ENCODE measurements at regions not wholly inside any gene's neighbourhood (a gene's known extent, or its start where the extent isn't known, plus 50 kb on each side); places are given as distances from the start of the nearest gene placed in this dataset.
A peak's percentile ranks its signal among the peaks of the same experiment; 100 is the strongest.

DNA sequence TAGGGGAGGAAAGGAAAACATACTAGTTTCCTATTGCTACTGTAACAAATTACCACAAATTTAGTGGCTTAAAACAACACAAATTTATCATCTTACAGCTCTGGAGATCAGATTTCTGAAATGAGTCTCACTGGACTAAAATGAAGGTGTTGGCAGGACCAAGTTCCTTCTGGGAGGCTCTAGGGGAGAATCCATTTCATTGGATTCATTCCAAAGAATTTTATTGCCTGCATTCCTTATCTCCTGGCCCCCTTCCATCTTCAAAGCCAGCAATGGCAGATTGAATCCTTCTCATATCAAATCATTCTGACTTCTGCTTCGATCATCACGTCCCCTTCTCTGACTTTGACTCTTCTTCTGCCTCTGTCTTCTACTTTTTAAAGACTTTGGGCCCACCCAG is 250.9 kb downstream of the IRS1 start:
- no peaks in the 10 kb centered on the region for H3K9me3 ChIP-seq (ENCODE audit: control insufficient read depth, insufficient read depth, low read depth, low read length)
- no peaks in the 10 kb centered on the region for H3K36me3 ChIP-seq (ENCODE audit: control insufficient read depth, insufficient read depth, low read length)
- H3K4me3 ChIP-seq (replicated peaks in 1 of 4; ENCODE audit: control extremely low read depth in 1 of 4, insufficient read depth in 1 of 4, low read depth in 3 of 4, low read length in 4 of 4), result no peak overlapping the region
- TF ChIP-seq, protein P1, sequence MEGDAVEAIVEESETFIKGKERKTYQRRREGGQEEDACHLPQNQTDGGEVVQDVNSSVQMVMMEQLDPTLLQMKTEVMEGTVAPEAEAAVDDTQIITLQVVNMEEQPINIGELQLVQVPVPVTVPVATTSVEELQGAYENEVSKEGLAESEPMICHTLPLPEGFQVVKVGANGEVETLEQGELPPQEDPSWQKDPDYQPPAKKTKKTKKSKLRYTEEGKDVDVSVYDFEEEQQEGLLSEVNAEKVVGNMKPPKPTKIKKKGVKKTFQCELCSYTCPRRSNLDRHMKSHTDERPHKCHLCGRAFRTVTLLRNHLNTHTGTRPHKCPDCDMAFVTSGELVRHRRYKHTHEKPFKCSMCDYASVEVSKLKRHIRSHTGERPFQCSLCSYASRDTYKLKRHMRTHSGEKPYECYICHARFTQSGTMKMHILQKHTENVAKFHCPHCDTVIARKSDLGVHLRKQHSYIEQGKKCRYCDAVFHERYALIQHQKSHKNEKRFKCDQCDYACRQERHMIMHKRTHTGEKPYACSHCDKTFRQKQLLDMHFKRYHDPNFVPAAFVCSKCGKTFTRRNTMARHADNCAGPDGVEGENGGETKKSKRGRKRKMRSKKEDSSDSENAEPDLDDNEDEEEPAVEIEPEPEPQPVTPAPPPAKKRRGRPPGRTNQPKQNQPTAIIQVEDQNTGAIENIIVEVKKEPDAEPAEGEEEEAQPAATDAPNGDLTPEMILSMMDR (conservative IDR thresholded peaks at IDR 0.05 in 1 of 2, IDR thresholded peaks at IDR 0.05 in 1 of 2; ENCODE audit: low read depth in 1 of 2, low read length in 2 of 2), result no peak
- TF ChIP-seq EZH2 (IDR thresholded peaks at IDR 0.05; ENCODE audit: low read length, missing control alignments), result no peak
- H3K79me2 ChIP-seq (ENCODE audit: control insufficient read depth, insufficient read depth, low read length), result no peaks in the 10 kb centered on the region
- H3K4me2 ChIP-seq (ENCODE audit: extremely low read depth, insufficient read depth, low read length), result no peak overlapping the region
- no peak overlapping the region for H3K27ac ChIP-seq (ENCODE audit: insufficient read depth, low read length)
- no peaks in the 10 kb centered on the region for H3K27me3 ChIP-seq (ENCODE audit: control insufficient read depth, insufficient read depth, low read length)
- H3K4me1 ChIP-seq (ENCODE audit: control insufficient read depth, extremely low read depth, insufficient read depth, low read length), result peaks cover 3% of the 10 kb centered on the region
- H3K9ac ChIP-seq (ENCODE audit: insufficient read depth, low read length), result no peak overlapping the region
- peak in 1 of 2 donors; percentile 58 for DNase-seq (ENCODE audit: low read depth in 2 of 2)
- H4K20me1 ChIP-seq (ENCODE audit: control insufficient read depth, extremely low read depth, insufficient read depth, low read length), result no peaks in the 10 kb centered on the region
- H2AFZ ChIP-seq (ENCODE audit: low read length), result no peak overlapping the region

DNA sequence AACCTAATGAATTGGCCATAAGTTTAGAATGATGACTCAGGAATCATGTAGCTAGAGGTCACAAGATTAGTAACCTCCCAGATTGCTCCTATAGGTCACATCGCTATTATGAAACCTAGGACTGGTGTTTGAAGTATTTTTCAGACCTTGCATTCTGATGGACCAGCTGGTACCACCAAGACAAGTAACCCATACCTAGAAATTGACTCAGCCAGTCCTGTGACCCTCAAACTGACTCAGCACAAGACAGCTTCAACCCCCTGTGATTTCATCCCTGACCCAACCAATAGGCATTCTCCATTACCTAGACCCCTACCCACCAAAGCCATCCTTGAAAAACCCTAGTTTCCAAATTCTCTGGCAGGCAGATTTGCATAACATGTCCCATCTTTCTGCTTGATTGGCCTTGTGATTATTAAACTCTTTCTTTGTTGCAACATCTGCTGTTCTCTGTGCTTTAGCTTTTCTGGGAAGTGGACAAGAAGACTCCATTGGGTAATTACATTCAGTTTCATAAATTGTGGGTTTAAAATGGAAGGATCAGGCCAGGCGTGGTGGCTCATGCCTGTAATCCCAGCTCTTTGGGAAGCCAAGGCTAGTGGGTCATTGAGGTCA is 254.9 kb downstream of the IRS1 start:
- Histone ChIP-seq H3K9ac (ENCODE audit: insufficient read depth, low read length) (no peak overlapping the region), H3K4me2 (ENCODE audit: extremely low read depth, insufficient read depth, low read length) (no peak overlapping the region), H3K27ac (ENCODE audit: insufficient read depth, low read length) (no peak overlapping the region), H3K4me3 (replicated peaks in 1 of 4; ENCODE audit: control extremely low read depth in 1 of 4, insufficient read depth in 1 of 4, low read depth in 3 of 4, low read length in 4 of 4) (no peak overlapping the region), H4K20me1 (ENCODE audit: control insufficient read depth, extremely low read depth, insufficient read depth, low read length) (no peaks in the 10 kb centered on the region), H3K4me1 (ENCODE audit: control insufficient read depth, extremely low read depth, insufficient read depth, low read length) (peaks cover 3% of the 10 kb centered on the region), H3K9me3 (ENCODE audit: control insufficient read depth, insufficient read depth, low read depth, low read length) (no peaks in the 10 kb centered on the region), H3K36me3 (ENCODE audit: control insufficient read depth, insufficient read depth, low read length) (no peaks in the 10 kb centered on the region), H2AFZ (ENCODE audit: low read length) (no peak overlapping the region), H3K79me2 (ENCODE audit: control insufficient read depth, insufficient read depth, low read length) (no peaks in the 10 kb centered on the region), H3K27me3 (ENCODE audit: control insufficient read depth, insufficient read depth, low read length) (no peaks in the 10 kb centered on the region)
- TF ChIP-seq, protein P1 (conservative IDR thresholded peaks at IDR 0.05 in 1 of 2, IDR thresholded peaks at IDR 0.05 in 1 of 2; ENCODE audit: low read depth in 1 of 2, low read length in 2 of 2), result no peak
- TF ChIP-seq EZH2 (IDR thresholded peaks at IDR 0.05; ENCODE audit: low read length, missing control alignments), result no peak
- DNase-seq (ENCODE audit: low read depth in 2 of 2), result peak; percentile 21 to 43

DNA sequence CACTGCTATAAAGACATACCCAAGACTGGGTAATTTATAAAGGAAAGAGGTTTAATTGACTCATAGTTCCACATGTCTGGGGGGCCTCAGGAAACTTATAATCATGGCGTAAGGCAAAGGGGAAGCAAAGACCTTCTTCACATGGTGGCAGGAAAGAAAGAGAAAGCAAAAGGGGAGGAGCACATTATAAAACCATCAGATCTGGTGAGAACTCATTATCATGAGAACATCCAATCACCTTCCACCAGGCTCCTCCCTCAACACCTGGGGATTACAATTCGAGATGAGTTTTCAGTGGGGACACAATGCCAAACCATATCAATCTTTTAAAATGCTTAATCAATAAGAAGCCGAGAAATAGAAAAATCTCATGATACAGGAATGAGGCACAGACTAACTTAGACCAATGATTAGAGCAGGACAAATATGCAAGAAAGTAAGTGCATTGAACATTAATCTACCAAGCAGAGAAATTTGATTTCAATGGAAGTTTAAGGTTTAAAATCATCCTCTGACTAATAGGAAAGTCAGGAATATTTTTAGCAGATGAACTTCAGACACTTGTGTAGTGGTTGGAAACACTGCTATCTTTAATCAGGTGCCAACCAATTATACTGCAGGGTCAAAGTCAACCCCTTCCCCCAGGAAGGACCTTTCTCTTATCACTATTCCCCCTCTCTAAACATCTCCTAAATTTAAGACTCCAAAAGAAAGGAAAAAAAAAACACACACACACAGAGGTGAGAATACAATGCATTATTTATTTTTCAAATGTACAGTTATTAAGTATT is 259.2 kb downstream of the IRS1 start:
- no peak overlapping the region for H3K9ac ChIP-seq (ENCODE audit: insufficient read depth, low read length)
- peak in 1 of 2 donors; percentile 6 for DNase-seq (ENCODE audit: low read depth in 2 of 2)
- no peaks in the 10 kb centered on the region for H4K20me1 ChIP-seq (ENCODE audit: control insufficient read depth, extremely low read depth, insufficient read depth, low read length)
- H3K79me2 ChIP-seq (ENCODE audit: control insufficient read depth, insufficient read depth, low read length), result no peaks in the 10 kb centered on the region
- H3K4me2 ChIP-seq (ENCODE audit: extremely low read depth, insufficient read depth, low read length), result no peak overlapping the region
- TF ChIP-seq, protein P1 (conservative IDR thresholded peaks at IDR 0.05 in 1 of 2, IDR thresholded peaks at IDR 0.05 in 1 of 2; ENCODE audit: low read depth in 1 of 2, low read length in 2 of 2), result no peak
- TF ChIP-seq EZH2 (IDR thresholded peaks at IDR 0.05; ENCODE audit: low read length, missing control alignments), result no peak
- H3K27ac ChIP-seq (ENCODE audit: insufficient read depth, low read length), result no peak overlapping the region
- H3K36me3 ChIP-seq (ENCODE audit: control insufficient read depth, insufficient read depth, low read length), result no peaks in the 10 kb centered on the region
- no peak overlapping the region for H3K4me3 ChIP-seq (replicated peaks in 1 of 4; ENCODE audit: control extremely low read depth in 1 of 4, insufficient read depth in 1 of 4, low read depth in 3 of 4, low read length in 4 of 4)
- H3K27me3 ChIP-seq (ENCODE audit: control insufficient read depth, insufficient read depth, low read length), result no peaks in the 10 kb centered on the region
- peaks cover 2% of the 10 kb centered on the region for H3K4me1 ChIP-seq (ENCODE audit: control insufficient read depth, extremely low read depth, insufficient read depth, low read length)
- H3K9me3 ChIP-seq (ENCODE audit: control insufficient read depth, insufficient read depth, low read depth, low read length), result no peaks in the 10 kb centered on the region
- no peak overlapping the region for H2AFZ ChIP-seq (ENCODE audit: low read length)
